Sigmoid colon (tissue), 6 donors: ENCODE measurements at regions not wholly inside any gene's neighbourhood (a gene's known extent, or its start where the extent isn't known, plus 50 kb on each side); places are given as distances from the start of the nearest gene placed in this dataset.

Experiments used
- DNase-seq: peaks from one replicate; pipeline ENCODE4 v3.0.0-alpha.2; 2019
- H3K27ac ChIP-seq, 4 donors: fragments of 200-600 bp; sonication (generic); one replicate each; pipeline ENCODE4 v1.5.1; 2016 to 2019; ENCODE audit warnings: mild to moderate bottlenecking in 1 of 4
- H3K27me3 ChIP-seq, 3 donors: fragments of 200-600 bp; sonication (generic); one replicate each; pipeline ENCODE4 v1.5.1; 2019; ENCODE audit warnings: mild to moderate bottlenecking in 1 of 3
- H3K36me3 ChIP-seq, 4 donors: fragments of 200-600 bp; sonication (generic); one replicate each; pipeline ENCODE4 v1.5.1; 2016 to 2019
- H3K4me1 ChIP-seq, 4 donors: fragments of 200-600 bp; sonication (generic); one replicate each; pipeline ENCODE4 v1.5.1; 2017 to 2019
- H3K4me3 ChIP-seq, 4 donors: fragments of 200-600 bp; sonication (generic); one replicate each; pipeline ENCODE4 v1.5.1; 2017 to 2019; ENCODE audit warnings: mild to moderate bottlenecking in 2 of 4, moderate library complexity in 1 of 4
- H3K9me3 ChIP-seq, 4 donors: fragments of 200-600 bp in 3 of 4; sonication (generic) in 3 of 4; one replicate each; pipeline versions ENCODE4 v1.5.1 to v1.6.1; 2013 to 2019
- CTCF ChIP-seq, 4 experiments: fragments of 450-650 bp in 3 of 4; fragments of 200-600 bp in 1 of 4; IDR thresholded peaks; one replicate each; pipeline ENCODE4 v1.5.1; 2016 to 2019; ENCODE audit warnings: antibody characterized with exemption in 4 of 4, mild to moderate bottlenecking in 3 of 4, moderate library complexity in 2 of 4
- EP300 ChIP-seq, 4 donors: sonication (generic); formaldehyde crosslinking; IDR thresholded peaks; one replicate each; pipeline ENCODE4 v1.6.1; 2017; ENCODE audit warnings: antibody characterized with exemption in 4 of 4
- POLR2A ChIP-seq, 2 donors: fragments of 450-650 bp; IDR thresholded peaks; one replicate each; pipeline ENCODE4 v1.6.1; 2016; ENCODE audit warnings: antibody characterized with exemption in 2 of 2, mild to moderate bottlenecking in 2 of 2, moderate library complexity in 2 of 2
- POLR2AphosphoS5 ChIP-seq, 4 donors: sonication (generic); formaldehyde crosslinking; IDR thresholded peaks; one replicate each; pipeline ENCODE4 v1.6.1; 2017; ENCODE audit warnings: antibody characterized with exemption in 4 of 4
- WGBS, 2 donors: extraction: QIAGEN DNeasy Blood & Tissue Kit; methylation state at CpG; one replicate each; pipeline ENCODE4 v1.1.7; 2013; 5-methylcytosine and 5-hydroxymethylcytosine counted together
- intact Hi-C: fragments of 100-400 bp; cut with DNase I; formaldehyde crosslinking; loops from one replicate; pipeline ENCODE4 v1.15.1; 2023
- donor health status: healthy with polysubstance abuse.
- donor health status: healthy.

DNA sequence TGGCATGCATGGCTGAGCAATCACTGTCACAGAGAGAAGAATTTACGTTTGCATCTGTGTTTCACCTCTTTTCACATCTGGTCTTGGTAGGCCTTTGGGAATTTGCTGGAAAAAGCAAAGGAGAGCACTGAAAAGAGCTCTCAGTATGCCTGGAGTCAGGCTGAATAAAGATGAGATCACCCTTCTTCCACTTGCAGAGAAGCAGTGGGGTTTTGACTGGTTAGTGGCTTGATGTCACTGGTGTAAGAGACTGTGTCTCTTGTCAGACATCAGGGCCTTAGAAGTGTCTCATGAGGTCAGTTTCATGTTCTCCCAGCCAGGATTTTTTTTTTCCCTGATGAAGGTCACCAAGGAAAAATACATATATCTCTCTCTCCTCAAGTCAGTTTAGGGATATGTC, 353.8 kb downstream of the INSIG2 start:
- 74 to 79% methylated on average over 1 of the region's 1 CpG for WGBS, 2 donors

DNA sequence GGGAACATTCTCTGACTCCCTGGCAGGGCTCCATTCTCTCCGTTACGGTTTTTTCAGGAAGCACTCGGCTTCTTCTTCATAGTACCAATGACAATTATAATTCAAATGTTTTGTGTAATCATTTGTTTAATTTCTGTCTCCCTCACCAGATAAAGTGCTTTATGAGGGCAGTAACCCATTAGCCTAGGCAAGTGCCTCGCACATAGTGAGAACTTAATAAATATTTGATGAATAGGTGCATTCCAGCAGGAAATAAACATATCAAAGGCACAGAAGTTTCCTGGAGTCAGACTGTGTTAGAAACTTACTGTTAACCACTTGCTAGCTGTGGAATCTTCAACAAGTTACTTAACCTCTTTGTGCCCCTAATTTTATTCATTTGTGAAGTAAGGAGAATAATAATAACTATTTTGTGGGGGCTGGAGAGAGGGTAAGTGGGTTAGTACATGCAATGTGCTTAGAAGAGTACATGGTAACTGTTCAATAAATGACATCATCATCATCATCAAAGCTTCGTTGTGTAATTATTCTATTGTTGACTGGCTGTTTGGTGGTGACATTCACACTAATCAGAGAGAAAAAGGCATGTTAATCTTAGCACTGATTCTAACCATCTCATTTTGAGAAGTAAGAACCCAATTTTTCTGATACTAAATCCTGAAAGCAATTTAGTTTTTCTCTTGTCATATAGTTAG, 352.3 kb downstream of the INSIG2 start:
- TF ChIP-seq EP300 (IDR thresholded peaks at IDR 0.05) (no peak), POLR2A (IDR thresholded peaks at IDR 0.05) (no peak), POLR2AphosphoS5 (IDR thresholded peaks at IDR 0.05) (no peak), CTCF (IDR thresholded peaks at IDR 0.05) (no peak)
- Histone ChIP-seq H3K4me3 (no peak overlapping the region), H3K27me3 (no peaks in the 10 kb centered on the region), H3K27ac (no peak overlapping the region), H3K4me1 (no peaks in the 10 kb centered on the region), H3K36me3 (no peaks in the 10 kb centered on the region), H3K9me3 (no peaks in the 10 kb centered on the region)
- DNase-seq: no peak
- intact Hi-C loops: no loop called here
- 50 to 52% methylated on average over 5 of the region's 5 CpGs for WGBS, 2 donors

More for the DNA sequence above, 353.8 kb downstream of the INSIG2 start:
- no peaks in the 10 kb centered on the region for H3K27me3 ChIP-seq
- no peak overlapping the region for H3K4me3 ChIP-seq
- intact Hi-C loops: no loop called here
- no peak for DNase-seq
- no peaks in the 10 kb centered on the region for H3K9me3 ChIP-seq
- H3K4me1 ChIP-seq: no peaks in the 10 kb centered on the region
- no peak for TF ChIP-seq EP300 (IDR thresholded peaks at IDR 0.05)
- no peak for TF ChIP-seq POLR2AphosphoS5 (IDR thresholded peaks at IDR 0.05)
- no peak for TF ChIP-seq CTCF (IDR thresholded peaks at IDR 0.05)
- no peak for TF ChIP-seq POLR2A (IDR thresholded peaks at IDR 0.05)
- no peaks in the 10 kb centered on the region for H3K36me3 ChIP-seq
- H3K27ac ChIP-seq: no peak overlapping the region

DNA sequence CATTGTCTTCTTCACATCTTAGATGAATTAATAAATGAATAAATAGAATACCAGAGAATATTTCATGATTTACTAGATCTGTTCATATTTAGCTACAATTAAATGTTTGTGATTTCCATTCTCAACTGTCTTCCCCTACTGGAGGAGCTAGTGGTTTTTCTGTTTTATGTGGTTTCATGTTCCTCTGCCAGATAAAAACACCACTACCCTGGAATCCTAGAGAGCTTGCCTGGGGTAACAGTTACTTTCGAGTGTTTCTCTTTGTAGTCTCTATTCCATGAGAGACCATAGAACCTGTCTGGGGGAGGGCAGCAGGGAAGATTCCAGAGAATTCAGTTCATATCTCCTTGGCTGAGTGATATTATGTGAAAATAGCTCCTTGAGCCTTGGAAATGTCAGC, 349.2 kb downstream of the INSIG2 start:
- WGBS, 2 donors: 63 to 83% methylated on average over 1 of the region's 1 CpG
- TF ChIP-seq EP300 (IDR thresholded peaks at IDR 0.05) (no peak), POLR2AphosphoS5 (IDR thresholded peaks at IDR 0.05) (no peak), POLR2A (IDR thresholded peaks at IDR 0.05) (no peak), CTCF (IDR thresholded peaks at IDR 0.05) (no peak)
- intact Hi-C loops: no loop called here

DNA sequence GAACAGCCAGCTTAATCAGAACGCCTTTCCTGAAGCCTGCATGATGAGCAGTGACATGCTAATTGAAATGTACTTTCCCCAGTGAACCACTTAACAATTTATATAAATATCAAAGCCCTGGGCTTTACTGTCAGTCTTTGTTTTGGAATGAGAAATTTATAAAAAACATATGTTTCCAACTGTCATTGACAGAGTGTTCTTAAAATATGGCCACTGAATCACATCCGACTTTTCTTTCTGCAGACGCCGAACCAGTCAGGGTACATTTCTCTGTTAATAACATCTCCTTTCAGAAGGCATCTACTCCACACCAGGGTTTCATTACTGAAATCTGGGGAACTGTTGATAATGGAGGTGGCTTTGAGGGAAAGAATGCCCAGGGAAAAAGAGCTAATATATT, 343.7 kb downstream of the INSIG2 start:
- no peak for DNase-seq
- Histone ChIP-seq H3K27me3 (no peaks in the 10 kb centered on the region), H3K36me3 (no peaks in the 10 kb centered on the region), H3K27ac (no peak overlapping the region), H3K4me3 (no peak overlapping the region), H3K4me1 (no peaks in the 10 kb centered on the region), H3K9me3 (peaks cover 0 to 9% (median 0%) of the 10 kb centered on the region in 4 donors)
- TF ChIP-seq POLR2AphosphoS5 (IDR thresholded peaks at IDR 0.05) (no peak), POLR2A (IDR thresholded peaks at IDR 0.05) (no peak)
- intact Hi-C loops: no loop called here
- WGBS, 2 donors: 86 to 87% methylated on average over 4 of the region's 4 CpGs

More for the DNA sequence above, 349.2 kb downstream of the INSIG2 start:
- no peaks in the 10 kb centered on the region for H3K36me3 ChIP-seq
- no peak overlapping the region for H3K4me3 ChIP-seq
- no peak for DNase-seq
- no peaks in the 10 kb centered on the region for H3K9me3 ChIP-seq
- H3K4me1 ChIP-seq: no peaks in the 10 kb centered on the region
- H3K27ac ChIP-seq: no peak overlapping the region
- H3K27me3 ChIP-seq: no peaks in the 10 kb centered on the region

GRCh38 chr2:118431586-118431985, 343.3 kb downstream of the INSIG2 start:
- WGBS, 2 donors: 91 to 93% methylated on average over 6 of the region's 6 CpGs
- intact Hi-C loops: no loop called here
- H3K27ac ChIP-seq: no peak overlapping the region

More at GRCh38 chr2:118431586-118431985, 343.3 kb downstream of the INSIG2 start:
- Histone ChIP-seq H3K36me3 (no peaks in the 10 kb centered on the region), H3K27me3 (no peaks in the 10 kb centered on the region), H3K4me3 (no peak overlapping the region), H3K4me1 (no peaks in the 10 kb centered on the region), H3K9me3 (peaks cover 0 to 9% (median 0%) of the 10 kb centered on the region in 4 donors)
- no peak for TF ChIP-seq POLR2A (IDR thresholded peaks at IDR 0.05)
- no peak for TF ChIP-seq CTCF (IDR thresholded peaks at IDR 0.05)
- TF ChIP-seq EP300 (IDR thresholded peaks at IDR 0.05): no peak
- no peak for TF ChIP-seq POLR2AphosphoS5 (IDR thresholded peaks at IDR 0.05)
- DNase-seq: no peak
